ENCODE measurements at regions not wholly inside any gene's neighbourhood (a gene's known extent, or its start where the extent isn't known, plus 50 kb on each side); places are given as distances from the start of the nearest gene placed in this dataset.

DNA sequence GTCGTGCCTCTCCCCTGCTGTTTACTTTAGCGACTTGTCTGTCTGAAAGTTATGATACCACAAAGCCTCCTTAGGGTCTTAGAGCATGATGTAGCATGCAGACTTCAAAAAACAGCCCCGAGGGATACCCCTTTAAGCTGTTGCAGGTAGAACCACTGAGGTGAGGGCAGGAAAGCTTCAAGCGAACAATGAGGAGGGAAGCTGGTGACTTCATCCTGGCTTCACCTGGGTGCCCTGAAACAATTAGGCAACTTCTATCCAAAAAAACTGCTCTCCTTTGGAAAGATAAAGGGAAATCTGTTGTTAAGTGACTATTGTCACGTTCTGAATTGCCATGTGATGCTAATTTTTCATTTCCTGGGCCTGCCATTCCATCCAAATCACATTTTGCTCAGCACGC is 231.6 kb downstream of the SOX2 start:
- TF ChIP-seq, protein P1, sequence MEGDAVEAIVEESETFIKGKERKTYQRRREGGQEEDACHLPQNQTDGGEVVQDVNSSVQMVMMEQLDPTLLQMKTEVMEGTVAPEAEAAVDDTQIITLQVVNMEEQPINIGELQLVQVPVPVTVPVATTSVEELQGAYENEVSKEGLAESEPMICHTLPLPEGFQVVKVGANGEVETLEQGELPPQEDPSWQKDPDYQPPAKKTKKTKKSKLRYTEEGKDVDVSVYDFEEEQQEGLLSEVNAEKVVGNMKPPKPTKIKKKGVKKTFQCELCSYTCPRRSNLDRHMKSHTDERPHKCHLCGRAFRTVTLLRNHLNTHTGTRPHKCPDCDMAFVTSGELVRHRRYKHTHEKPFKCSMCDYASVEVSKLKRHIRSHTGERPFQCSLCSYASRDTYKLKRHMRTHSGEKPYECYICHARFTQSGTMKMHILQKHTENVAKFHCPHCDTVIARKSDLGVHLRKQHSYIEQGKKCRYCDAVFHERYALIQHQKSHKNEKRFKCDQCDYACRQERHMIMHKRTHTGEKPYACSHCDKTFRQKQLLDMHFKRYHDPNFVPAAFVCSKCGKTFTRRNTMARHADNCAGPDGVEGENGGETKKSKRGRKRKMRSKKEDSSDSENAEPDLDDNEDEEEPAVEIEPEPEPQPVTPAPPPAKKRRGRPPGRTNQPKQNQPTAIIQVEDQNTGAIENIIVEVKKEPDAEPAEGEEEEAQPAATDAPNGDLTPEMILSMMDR (IDR thresholded peaks at IDR 0.05) = no peak
- no peak for TF ChIP-seq POLR2A (IDR thresholded peaks at IDR 0.05)

Data from uterus (tissue), 2 donors.